Retina (tissue), 1 donor: ENCODE measurements at regions not wholly inside any gene's neighbourhood (a gene's known extent, or its start where the extent isn't known, plus 50 kb on each side); places are given as distances from the start of the nearest gene placed in this dataset.
"Not testable (repeated sequence)": the region's sequence is repeated elsewhere in the genome, so short reads cannot be mapped to it uniquely, and the experiment has no call there.

ENCODE experiments used
- DNase-seq: peaks from one replicate; pipeline ENCODE4 v3.0.0-alpha.2; 2016

DNA sequence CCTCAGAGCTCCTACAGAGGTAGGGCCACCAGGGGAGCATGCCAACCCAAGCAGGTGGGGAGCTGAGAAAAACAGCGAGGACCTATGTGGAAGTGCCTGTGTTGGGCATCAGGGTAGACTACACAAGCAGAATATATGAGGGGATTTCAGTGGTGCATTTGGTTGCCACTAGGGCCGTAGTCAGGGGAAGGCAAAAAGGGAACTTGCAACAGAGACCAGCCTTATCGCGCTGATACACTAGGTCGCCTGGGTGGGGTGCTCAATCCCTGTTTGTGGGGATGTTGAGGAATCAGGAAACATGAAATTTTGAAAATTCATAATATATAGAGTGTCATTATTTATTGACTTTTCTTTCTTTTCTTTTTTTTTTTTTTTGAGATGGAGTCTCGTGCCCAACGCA, 370.9 kb upstream of the PRR16 start:
- no peak for DNase-seq

DNA sequence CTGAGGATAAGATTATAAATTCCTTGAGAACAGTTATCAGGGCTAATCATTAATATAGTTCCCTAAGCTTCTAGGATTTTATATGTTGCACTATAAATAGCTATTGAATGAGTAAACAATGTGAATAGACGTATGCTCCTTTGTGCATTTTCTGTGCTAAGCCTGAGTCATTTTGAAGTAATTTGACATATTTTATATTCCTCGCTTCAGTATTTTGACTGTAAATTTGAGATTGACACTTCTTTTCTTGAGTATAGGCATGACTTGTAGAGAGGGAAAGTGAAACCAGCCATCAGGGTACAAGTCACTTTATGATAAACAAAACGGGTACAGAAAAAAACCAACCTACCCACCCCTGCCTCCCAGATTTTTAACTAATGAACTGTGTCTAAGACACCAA, 367.7 kb upstream of the PRR16 start:
- DNase-seq, result no peak

GRCh38 chr5:120098426-120098825, 365.7 kb upstream of the PRR16 start:
- no peak for DNase-seq

DNA sequence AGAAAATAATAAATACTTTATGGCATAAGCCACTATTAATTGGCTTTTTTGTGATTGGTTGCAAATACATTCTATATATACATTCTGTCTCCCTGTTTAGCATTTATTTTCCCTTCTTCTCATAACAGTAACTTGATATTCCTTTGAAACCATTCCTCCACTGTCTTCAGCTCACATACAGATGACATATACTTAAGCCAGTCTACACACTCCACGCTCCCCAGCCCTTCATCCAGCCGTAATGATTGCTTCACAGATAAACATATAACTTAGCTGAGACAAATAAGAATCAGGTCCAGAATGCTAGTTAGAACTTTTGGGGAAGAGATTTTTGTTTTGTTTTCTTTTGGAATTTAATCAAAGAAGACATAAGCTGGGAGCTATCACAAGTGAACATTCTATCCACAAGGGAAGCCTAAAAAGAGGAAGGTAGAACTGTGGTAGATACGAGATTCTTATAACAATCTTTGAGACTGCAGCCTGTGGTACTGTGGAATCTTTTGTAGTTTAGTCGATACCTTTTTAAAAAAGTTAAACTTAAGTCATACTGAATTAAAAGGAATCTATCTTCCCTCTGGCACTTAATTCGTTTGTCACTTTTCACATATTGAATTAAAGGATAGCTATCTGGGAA, 365.1 kb upstream of the PRR16 start:
- DNase-seq, result no peak

DNA sequence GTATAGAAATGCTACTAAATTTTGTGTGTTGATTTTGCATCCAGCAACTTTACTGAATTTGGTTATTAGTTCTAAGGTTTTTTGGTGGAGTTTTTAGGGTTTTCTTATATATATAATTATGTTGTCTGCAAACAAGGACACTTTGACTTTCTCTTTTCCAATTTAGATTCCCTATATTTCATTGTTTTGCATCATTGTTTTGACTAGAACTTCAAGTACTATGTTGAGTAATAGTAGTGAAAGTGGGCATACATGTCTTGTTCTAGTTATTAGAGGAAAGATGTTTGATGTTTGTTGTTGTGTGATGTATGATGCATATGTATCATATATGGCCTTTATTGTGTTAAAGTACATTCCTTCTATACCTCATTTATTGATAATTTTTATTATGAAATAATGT, 362.3 kb upstream of the PRR16 start:
- no peak for DNase-seq

DNA sequence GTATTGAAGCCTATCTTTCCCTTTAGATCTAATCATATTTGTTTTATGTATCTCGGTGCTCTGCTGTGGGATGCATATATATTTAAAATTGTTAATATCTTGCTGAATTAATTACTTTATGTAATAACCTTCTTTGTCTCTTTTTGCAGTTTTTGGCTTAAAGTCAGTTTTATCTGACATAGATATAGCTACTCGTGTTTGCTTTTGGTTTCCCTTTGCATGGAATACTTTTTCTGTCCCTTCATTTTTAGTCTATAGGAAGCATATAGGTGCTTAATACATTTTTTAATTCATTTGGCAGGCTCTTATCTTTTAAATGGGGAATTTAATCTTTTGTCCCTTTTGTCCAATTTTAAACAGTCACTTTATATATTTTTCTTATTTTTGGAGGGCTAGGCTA, 360.6 kb upstream of the PRR16 start:
- DNase-seq, result no peak

DNA sequence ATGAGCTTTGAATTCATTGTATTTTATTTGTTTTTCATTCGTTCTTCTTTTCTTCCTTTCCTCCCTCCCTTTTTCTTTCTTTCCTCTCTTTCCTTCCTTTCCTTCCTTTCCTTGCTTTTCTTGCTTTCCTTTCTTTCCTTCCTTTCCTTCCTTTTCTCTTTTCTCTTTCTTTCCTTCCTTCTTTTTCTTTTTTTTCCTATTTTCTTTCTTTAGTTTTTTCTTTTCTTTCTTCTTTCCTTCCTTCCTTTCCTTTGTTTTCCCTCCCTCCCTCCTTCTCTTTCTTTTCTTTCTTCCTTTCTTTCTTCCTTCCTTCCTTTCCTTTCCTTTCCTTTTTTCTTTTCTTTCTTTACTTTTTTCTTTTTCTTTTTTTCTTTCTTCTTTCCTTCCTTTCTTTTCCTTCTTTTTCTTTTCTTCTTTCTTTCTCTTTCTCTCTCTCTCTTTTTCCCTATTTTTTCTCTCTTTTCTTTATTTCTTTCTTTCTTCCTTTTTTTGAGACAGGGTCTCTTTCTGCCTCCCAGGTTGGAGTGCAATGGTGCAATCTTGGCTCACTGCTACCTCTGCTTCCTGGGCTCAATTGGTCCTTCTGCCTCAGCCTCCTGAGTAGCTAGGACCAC, 357.1 kb upstream of the PRR16 start:
- DNase-seq, result no peak

DNA sequence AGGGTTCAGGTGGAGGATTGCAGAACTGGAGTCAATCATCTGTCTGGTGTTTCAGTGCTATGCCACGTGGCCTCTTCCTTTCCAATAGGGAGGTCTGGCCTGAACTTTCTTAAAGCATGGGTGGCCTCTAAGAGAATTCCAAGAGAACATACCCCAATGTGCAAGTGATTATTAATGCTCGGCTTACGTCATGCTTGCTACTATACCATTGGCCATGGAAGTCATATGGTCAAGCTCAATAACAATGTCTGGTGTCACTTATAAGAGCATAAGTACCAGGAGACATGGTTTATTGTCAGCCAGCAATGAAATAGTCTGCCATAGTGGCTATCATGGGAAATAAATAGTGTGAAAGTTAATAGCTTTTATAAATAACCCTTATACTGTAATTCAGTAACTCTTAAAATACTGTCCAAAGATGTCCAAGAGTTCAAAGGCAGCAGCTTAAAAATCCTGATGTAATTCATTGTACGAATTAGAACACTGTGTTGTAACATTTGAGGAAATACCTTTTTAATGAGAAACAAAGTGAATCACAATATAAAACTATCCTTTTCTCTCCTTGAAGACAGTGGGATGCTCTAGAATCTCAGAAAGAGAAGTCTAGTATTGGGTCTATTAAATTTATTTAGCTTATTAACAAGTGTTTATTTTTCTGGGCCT, 355.4 kb upstream of the PRR16 start:
- DNase-seq, result no peak

GRCh38 chr5:120122703-120123102, 341.4 kb upstream of the PRR16 start:
- DNase-seq, result no peak

GRCh38 chr5:120124031-120124430, 340.1 kb upstream of the PRR16 start:
- no peak for DNase-seq

GRCh38 chr5:120124961-120125360, 339.1 kb upstream of the PRR16 start:
- no peak for DNase-seq

DNA sequence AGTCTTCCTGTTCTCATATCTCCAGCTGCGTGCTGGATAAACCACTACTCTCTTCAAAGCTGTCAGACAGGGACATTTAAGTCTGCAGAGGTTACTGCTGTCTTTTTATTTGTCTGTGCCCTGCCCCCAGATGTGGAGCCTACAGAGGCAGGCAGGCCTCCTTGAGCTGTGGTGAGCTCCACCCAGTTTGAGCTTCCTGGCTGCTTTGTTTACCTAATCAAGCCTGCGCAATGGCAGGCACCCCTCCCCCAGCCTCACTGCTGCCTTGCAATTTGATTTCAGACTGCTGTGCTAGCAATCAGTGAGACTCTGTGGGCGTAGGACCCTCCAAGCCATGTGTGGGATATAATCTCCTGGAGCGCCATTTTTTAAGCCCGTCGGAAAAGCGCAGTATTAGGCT, 331.8 kb upstream of the PRR16 start:
- DNase-seq, result not testable (repeated sequence)

GRCh38 chr5:120134944-120135343, 329.2 kb upstream of the PRR16 start:
- DNase-seq, result no peak

DNA sequence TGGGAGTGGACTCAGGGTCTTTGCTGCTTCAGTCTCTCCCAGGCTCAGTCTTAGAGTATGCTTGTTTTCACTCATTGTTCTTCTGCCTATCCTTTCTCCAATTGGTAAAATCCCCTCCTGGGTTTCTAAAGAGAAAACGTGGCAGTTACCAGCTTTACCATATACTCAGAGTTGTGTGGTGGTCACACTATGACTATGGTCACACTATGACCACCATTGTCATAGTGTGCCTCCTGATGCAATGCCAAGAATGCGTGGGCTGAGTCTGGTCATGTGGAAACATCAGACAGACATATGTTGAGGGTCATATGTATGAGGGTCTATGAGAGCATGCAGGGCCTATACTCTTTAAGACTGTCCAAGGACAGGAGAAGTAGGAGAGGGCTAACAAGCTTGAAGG, 326.5 kb upstream of the PRR16 start:
- DNase-seq, result no peak

DNA sequence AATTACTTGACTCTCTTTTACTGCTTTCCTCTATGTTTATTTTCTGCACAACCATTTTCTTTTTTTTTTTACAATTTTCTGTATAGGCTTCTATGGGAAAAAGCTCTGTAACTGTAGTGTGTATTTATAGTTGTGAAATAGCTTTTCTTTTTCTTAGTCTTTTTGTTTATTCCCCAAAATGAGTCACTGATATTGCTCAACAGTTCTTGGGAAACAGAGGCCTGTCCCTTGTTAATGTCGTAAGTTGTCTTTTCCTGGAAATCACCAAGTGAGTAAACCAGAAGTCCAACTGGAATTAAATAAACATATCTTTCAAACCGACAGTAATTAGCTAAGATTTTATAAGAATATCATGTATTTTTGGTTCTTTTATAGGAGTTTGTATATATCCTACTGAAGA, 325.1 kb upstream of the PRR16 start:
- no peak for DNase-seq

GRCh38 chr5:120140501-120140900, 323.6 kb upstream of the PRR16 start:
- no peak for DNase-seq

- no peak for DNase-seq
These were observed 323.0 kb upstream of the PRR16 start for GRCh38 chr5:120141076-120141475.

- DNase-seq, result no peak
These were observed 317.3 kb upstream of the PRR16 start for GRCh38 chr5:120146787-120147186.

- DNase-seq, result not testable (repeated sequence)
These were observed 316.2 kb upstream of the PRR16 start for GRCh38 chr5:120147911-120148310.

- DNase-seq, result no peak
These were observed 313.3 kb upstream of the PRR16 start for GRCh38 chr5:120150770-120151169.

GRCh38 chr5:120151181-120151580, 312.9 kb upstream of the PRR16 start:
- DNase-seq, result no peak

DNA sequence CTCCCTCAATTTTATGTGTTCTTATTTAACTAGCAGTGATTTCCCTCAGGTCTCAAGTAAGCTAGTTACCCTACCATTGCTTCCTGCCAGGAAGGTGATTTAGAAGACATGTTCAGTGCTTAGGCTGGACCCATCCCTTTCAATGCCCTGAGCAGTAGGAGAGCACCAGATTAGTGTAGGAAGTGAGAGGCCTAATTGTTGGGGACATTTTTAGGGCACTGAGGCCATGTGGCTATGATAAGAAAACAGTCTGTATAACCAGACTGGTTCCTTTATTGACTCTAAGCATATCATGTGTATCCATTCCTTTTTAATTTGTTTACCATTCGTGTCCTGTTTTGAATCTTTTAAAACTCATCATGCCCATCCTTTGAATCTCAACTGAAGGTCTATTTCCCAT, 312.3 kb upstream of the PRR16 start:
- DNase-seq, result no peak

DNA sequence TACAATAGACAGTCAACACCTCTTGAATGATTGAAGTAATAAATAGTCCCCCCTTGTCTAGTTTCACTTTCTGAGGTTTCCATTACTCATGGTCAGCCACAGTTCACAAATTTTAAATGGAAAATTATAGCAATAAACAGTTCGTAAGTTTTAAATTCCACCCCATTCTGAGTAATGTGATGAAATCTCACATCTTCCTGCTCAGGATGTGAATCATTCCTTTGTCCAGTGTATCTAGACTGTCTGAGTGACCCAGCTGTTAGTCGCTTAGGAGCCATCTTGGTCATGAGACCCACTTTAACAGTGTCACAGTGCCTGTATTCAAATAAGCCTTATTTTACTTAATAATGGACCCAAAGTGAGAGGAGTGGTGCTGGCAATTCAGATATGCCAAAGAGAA, 311.6 kb upstream of the PRR16 start:
- DNase-seq, result no peak

- DNase-seq, result no peak
These were observed 311.2 kb upstream of the PRR16 start for GRCh38 chr5:120152931-120153330.

DNA sequence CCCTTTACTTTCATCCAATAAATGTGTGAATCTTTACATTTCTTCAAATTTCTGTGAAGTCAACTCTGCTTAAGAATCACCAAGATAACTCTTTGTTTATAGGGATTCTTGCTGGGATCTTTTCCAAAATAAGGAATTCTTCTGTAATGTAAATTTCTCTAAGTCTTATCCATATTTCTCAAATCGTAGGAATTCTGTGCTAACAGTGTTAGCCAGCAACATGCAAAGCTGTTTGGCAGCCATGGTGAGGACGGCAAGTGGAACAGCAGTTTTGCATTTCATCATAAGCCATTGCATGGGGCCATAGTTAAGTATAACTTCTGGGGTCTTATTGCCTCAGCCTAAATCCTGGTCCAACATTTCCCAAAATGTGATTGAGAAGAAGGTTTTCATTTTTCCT, 310.5 kb upstream of the PRR16 start:
- no peak for DNase-seq
